GM12892 (cell line): ENCODE measurements at regions not wholly inside any gene's neighbourhood (a gene's known extent, or its start where the extent isn't known, plus 50 kb on each side); places are given as distances from the start of the nearest gene placed in this dataset.
"Not testable (repeated sequence)": the region's sequence is repeated elsewhere in the genome, so short reads cannot be mapped to it uniquely, and the experiment has no call there.

Experiments
- POLR2AphosphoS5 ChIP-seq: IDR thresholded peaks from 2 replicates; pipeline ENCODE4 v1.6.1; 2011; ENCODE audit warnings: low read depth, low read length, control low read depth
- TAF1 ChIP-seq: IDR thresholded peaks from 2 replicates; pipeline ENCODE4 v1.6.1; 2011; ENCODE audit warnings: low read depth, mild to moderate bottlenecking, control low read depth, low read length, borderline replicate concordance

DNA sequence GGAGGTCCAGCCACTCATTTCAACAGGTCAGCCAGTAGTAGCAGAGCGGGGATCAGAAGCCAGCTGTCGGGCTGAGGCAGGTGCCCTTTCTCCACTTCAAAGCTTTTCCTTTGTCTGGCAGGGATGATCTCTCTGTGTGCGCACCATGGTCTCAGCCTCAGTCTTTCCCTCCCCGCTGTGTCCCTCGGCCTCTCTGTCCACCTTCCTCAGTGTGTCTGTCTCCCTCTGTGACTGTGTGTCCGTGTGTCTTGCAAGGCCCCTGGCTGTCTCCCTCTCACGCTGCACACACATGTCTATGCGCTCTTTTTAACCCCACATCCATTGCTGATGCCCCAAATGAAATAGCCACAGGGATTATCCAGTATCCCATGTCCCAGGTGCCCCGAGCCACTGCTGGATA lies 134.0 kb upstream of the ZNF469 start:
- not testable (repeated sequence) for TF ChIP-seq POLR2AphosphoS5, TAF1
